NCI-H2227 treated with DMSO at 0.1 percent for 48 hours (cell line): ENCODE measurements at regions not wholly inside any gene's neighbourhood (a gene's known extent, or its start where the extent isn't known, plus 50 kb on each side); places are given as distances from the start of the nearest gene placed in this dataset.

ENCODE experiments used
- DNase-seq: peaks from one replicate; lab custom pipeline; 2025; lab: John Stamatoyannopoulos, UW

- no peak for DNase-seq
These were observed 340.1 kb upstream of the GYPC start for GRCh38 chr2:126315828-126316227.

GRCh38 chr2:126317790-126318431 is 338.0 kb upstream of the GYPC start:
- no peak for DNase-seq

GRCh38 chr2:126322342-126322741 is 333.6 kb upstream of the GYPC start:
- DNase-seq, result no peak

GRCh38 chr2:126325202-126325601 is 330.8 kb upstream of the GYPC start:
- DNase-seq, result no peak

- no peak for DNase-seq
These were observed 326.8 kb upstream of the GYPC start for GRCh38 chr2:126329173-126329572.

GRCh38 chr2:126342457-126342856 is 313.5 kb upstream of the GYPC start:
- DNase-seq, result no peak

GRCh38 chr2:126343136-126343535 is 312.8 kb upstream of the GYPC start:
- no peak for DNase-seq

GRCh38 chr2:126344493-126344892 is 311.5 kb upstream of the GYPC start:
- no peak for DNase-seq

GRCh38 chr2:126345691-126346090 is 310.3 kb upstream of the GYPC start:
- no peak for DNase-seq

GRCh38 chr2:126356631-126357030 is 299.3 kb upstream of the GYPC start:
- no peak for DNase-seq

GRCh38 chr2:126358122-126358521 is 297.8 kb upstream of the GYPC start:
- no peak for DNase-seq

- no peak for DNase-seq
These were observed 296.5 kb upstream of the GYPC start for GRCh38 chr2:126359494-126359893.

- DNase-seq, result no peak
These were observed 288.6 kb upstream of the GYPC start for GRCh38 chr2:126367361-126367760.

GRCh38 chr2:126368758-126369157 is 287.2 kb upstream of the GYPC start:
- DNase-seq, result no peak

GRCh38 chr2:126370201-126370600 is 285.8 kb upstream of the GYPC start:
- no peak for DNase-seq

GRCh38 chr2:126372406-126372805 is 283.6 kb upstream of the GYPC start:
- no peak for DNase-seq

GRCh38 chr2:126378176-126378575 is 277.8 kb upstream of the GYPC start:
- DNase-seq, result no peak

GRCh38 chr2:126381091-126381490 is 274.9 kb upstream of the GYPC start:
- DNase-seq, result no peak

- no peak for DNase-seq
These were observed 273.0 kb upstream of the GYPC start for GRCh38 chr2:126382998-126383397.

- DNase-seq, result no peak
These were observed 272.2 kb upstream of the GYPC start for GRCh38 chr2:126383800-126384199.

- no peak for DNase-seq
These were observed 270.5 kb upstream of the GYPC start for GRCh38 chr2:126385441-126385840.

- no peak for DNase-seq
These were observed 270.0 kb upstream of the GYPC start for GRCh38 chr2:126385983-126386382.

- no peak for DNase-seq
These were observed 266.5 kb upstream of the GYPC start for GRCh38 chr2:126389446-126389845.

GRCh38 chr2:126392889-126393288 is 263.1 kb upstream of the GYPC start:
- no peak for DNase-seq

- no peak for DNase-seq
These were observed 257.0 kb upstream of the GYPC start for GRCh38 chr2:126399001-126399400.
